ENCODE measurements at regions not wholly inside any gene's neighbourhood (a gene's known extent, or its start where the extent isn't known, plus 50 kb on each side); places are given as distances from the start of the nearest gene placed in this dataset.

DNA sequence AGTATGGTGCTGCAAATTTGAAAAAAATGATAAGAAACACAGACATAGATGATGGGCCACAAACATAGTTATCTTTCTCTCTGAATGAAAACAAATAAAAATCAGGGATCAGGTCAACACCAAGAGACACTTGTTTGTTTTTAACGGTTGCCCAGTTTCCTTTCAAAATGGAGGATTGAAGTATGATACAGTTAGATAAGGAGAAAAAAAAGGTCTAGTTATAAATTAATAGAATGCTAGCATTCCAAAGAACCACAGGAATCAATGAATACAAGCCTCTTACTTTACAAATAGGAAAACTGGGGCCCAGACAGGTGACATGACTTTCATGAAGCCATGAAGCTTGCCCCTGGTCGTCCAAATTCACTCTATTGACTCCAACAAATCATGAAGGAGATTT, 305.1 kb downstream of the ZNF621 start:
- WGBS, 2 donors: 51 to 85% methylated on average over 2 of the region's 2 CpGs
- H3K4me3 ChIP-seq (ENCODE audit: low read depth in 1 of 2, low read length in 2 of 2): no peak overlapping the region

DNA sequence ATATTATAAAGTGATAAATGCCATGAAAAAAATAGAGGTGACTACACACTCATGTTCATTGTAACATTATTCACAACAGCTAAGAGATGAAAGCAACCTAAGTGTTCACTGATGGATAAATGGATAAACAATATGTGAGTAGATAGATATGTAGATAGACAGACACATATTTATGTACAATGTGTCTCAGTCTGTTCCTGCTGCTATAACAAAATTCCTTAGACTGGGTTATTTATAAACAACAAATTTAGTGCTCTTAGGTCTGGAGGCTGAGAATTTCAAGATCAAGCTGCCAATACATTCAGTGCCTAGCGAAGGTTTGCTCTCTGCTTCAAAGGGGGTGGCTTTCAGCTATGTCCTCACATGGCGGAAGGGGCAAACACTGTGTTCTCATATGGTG, 312.5 kb downstream of the ZNF621 start:
- H3K27me3 ChIP-seq (ENCODE audit: control insufficient read depth in 1 of 2, insufficient read depth in 2 of 2, low read length in 2 of 2): no peaks in the 10 kb centered on the region
- no peaks in the 10 kb centered on the region for H3K36me3 ChIP-seq (ENCODE audit: control insufficient read depth in 2 of 2, insufficient read depth in 2 of 2, low read length in 1 of 2)
- H3K27ac ChIP-seq (ENCODE audit: low read depth in 2 of 2, low read length in 1 of 2): no peak overlapping the region
- no peak overlapping the region for H3K4me3 ChIP-seq (ENCODE audit: low read depth in 1 of 2, low read length in 2 of 2)
- WGBS, 2 donors: 94 to 96% methylated on average over 2 of the region's 2 CpGs
- H3K9me3 ChIP-seq (ENCODE audit: control insufficient read depth in 2 of 2, insufficient read depth in 1 of 2, low read depth in 1 of 2, low read length in 1 of 2): no peaks in the 10 kb centered on the region
- no peaks in the 10 kb centered on the region for H3K4me1 ChIP-seq (ENCODE audit: control insufficient read depth in 2 of 2, insufficient read depth in 2 of 2, low read length in 1 of 2)

More for the DNA sequence above, 305.1 kb downstream of the ZNF621 start:
- Histone ChIP-seq H3K27me3 (ENCODE audit: control insufficient read depth in 1 of 2, insufficient read depth in 2 of 2, low read length in 2 of 2) (no peaks in the 10 kb centered on the region), H3K27ac (ENCODE audit: low read depth in 2 of 2, low read length in 1 of 2) (no peak overlapping the region), H3K36me3 (ENCODE audit: control insufficient read depth in 2 of 2, insufficient read depth in 2 of 2, low read length in 1 of 2) (no peaks in the 10 kb centered on the region), H3K4me1 (ENCODE audit: control insufficient read depth in 2 of 2, insufficient read depth in 2 of 2, low read length in 1 of 2) (peaks cover 0 to 2% of the 10 kb centered on the region in 2 donors), H3K9me3 (ENCODE audit: control insufficient read depth in 2 of 2, insufficient read depth in 1 of 2, low read depth in 1 of 2, low read length in 1 of 2) (no peaks in the 10 kb centered on the region)

DNA sequence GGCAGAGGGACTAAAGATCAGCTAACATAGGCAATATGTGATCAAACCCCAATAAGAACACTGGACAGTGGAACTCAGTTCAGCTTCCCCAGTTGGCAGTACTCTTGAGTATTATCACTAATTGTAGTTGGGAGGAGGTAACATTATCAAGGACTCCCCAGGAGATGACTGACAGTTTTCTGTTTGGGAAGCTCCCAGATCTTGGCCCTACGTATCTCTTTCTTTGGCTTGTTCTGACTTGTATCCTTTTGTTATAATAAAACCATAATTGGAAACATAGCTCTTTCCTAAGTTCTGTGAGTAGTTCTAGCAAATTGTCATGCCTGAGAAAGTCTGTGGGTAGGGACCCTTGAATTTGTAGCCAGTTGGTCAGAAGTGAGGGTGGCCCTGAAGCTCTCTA, 316.4 kb downstream of the ZNF621 start:
- H3K4me1 ChIP-seq (ENCODE audit: control insufficient read depth in 2 of 2, insufficient read depth in 2 of 2, low read length in 1 of 2): no peaks in the 10 kb centered on the region
- no peaks in the 10 kb centered on the region for H3K27me3 ChIP-seq (ENCODE audit: control insufficient read depth in 1 of 2, insufficient read depth in 2 of 2, low read length in 2 of 2)
- H3K36me3 ChIP-seq (ENCODE audit: control insufficient read depth in 2 of 2, insufficient read depth in 2 of 2, low read length in 1 of 2): no peaks in the 10 kb centered on the region
- no peak overlapping the region for H3K4me3 ChIP-seq (ENCODE audit: low read depth in 1 of 2, low read length in 2 of 2)
- WGBS, 2 donors: 51 to 71% methylated on average over 1 of the region's 1 CpG
- no peak overlapping the region for H3K27ac ChIP-seq (ENCODE audit: low read depth in 2 of 2, low read length in 1 of 2)
- peaks cover 0 to 2% of the 10 kb centered on the region in 2 donors for H3K9me3 ChIP-seq (ENCODE audit: control insufficient read depth in 2 of 2, insufficient read depth in 1 of 2, low read depth in 1 of 2, low read length in 1 of 2)

DNA sequence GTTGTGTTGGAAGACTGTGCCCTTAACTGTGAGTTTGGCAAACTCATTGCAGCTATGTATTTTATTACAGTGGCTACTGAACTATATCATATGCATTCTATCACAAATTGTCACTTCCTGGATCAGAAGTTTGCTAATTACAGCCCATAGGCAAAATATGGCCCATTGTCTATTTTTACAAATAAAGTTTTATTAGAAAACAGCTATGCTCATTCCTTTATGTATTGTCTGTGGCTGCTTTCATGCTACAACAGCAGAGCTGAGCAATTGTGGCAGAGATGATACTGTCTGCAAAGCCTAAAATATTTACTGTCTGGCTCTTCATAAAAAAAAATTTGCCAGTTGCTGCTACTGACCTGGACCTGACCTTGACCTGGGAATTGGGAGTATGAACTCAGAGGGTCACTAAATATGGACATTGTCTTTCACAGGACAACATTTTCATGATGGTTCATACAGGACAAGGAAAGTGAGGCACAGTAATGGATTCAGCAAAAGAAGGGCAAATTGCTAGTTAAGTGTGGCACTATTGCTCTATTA, 316.9 kb downstream of the ZNF621 start:
- Histone ChIP-seq H3K4me1 (ENCODE audit: control insufficient read depth in 2 of 2, insufficient read depth in 2 of 2, low read length in 1 of 2) (no peaks in the 10 kb centered on the region), H3K27me3 (ENCODE audit: control insufficient read depth in 1 of 2, insufficient read depth in 2 of 2, low read length in 2 of 2) (no peaks in the 10 kb centered on the region), H3K36me3 (ENCODE audit: control insufficient read depth in 2 of 2, insufficient read depth in 2 of 2, low read length in 1 of 2) (no peaks in the 10 kb centered on the region), H3K9me3 (ENCODE audit: control insufficient read depth in 2 of 2, insufficient read depth in 1 of 2, low read depth in 1 of 2, low read length in 1 of 2) (peaks cover 0 to 2% of the 10 kb centered on the region in 2 donors), H3K27ac (ENCODE audit: low read depth in 2 of 2, low read length in 1 of 2) (no peak overlapping the region), H3K4me3 (ENCODE audit: low read depth in 1 of 2, low read length in 2 of 2) (no peak overlapping the region)

DNA sequence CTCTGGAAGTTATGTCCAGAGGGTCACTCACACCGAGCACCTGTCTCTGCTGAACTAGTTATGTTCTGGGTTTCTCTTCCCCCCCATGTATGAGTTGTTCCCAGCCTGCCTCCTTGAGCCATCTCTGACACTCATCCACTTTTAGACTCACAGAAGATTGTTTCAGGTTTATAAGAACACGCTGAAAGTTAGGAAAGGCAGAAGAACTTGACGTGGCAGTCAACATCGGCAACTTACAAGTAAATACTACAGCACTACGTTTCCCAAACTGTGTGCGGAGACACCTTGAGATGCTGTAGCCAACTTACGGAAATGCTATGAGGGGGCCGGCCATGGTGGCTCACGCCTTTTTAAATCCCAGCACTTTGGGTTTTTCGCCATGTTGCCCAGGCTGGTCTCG, 318.0 kb downstream of the ZNF621 start:
- H3K9me3 ChIP-seq (ENCODE audit: control insufficient read depth in 2 of 2, insufficient read depth in 1 of 2, low read depth in 1 of 2, low read length in 1 of 2): peaks cover 0 to 2% of the 10 kb centered on the region in 2 donors
- H3K4me1 ChIP-seq (ENCODE audit: control insufficient read depth in 2 of 2, insufficient read depth in 2 of 2, low read length in 1 of 2): no peaks in the 10 kb centered on the region
- 95% methylated on average over 11 of the region's 11 CpGs for WGBS, 2 donors
- H3K4me3 ChIP-seq (ENCODE audit: low read depth in 1 of 2, low read length in 2 of 2): no peak overlapping the region
- H3K36me3 ChIP-seq (ENCODE audit: control insufficient read depth in 2 of 2, insufficient read depth in 2 of 2, low read length in 1 of 2): no peaks in the 10 kb centered on the region
- H3K27me3 ChIP-seq (ENCODE audit: control insufficient read depth in 1 of 2, insufficient read depth in 2 of 2, low read length in 2 of 2): no peaks in the 10 kb centered on the region
- H3K27ac ChIP-seq (ENCODE audit: low read depth in 2 of 2, low read length in 1 of 2): no peak overlapping the region

DNA sequence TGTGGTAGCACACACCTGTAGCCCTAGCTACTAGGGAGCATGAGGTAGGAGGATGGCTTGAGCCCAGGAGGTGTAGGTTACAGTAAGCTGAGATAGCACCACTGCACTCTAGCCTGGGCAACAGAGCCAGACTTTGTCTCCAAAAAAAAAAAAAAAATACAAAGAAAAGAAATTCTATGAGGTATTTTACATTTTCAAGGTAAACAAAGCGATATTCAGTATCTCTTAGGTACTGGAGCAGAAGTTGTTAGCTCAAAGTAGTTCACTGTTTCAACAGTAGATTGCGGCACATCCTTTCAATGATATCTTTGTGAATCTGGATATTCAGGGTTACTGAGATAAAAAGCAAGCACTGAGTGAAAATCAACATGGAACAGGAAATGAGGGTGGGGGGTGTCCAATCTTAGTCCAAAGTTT, 318.5 kb downstream of the ZNF621 start:
- H3K4me3 ChIP-seq (ENCODE audit: low read depth in 1 of 2, low read length in 2 of 2): no peak overlapping the region
- peaks cover 0 to 2% of the 10 kb centered on the region in 2 donors for H3K9me3 ChIP-seq (ENCODE audit: control insufficient read depth in 2 of 2, insufficient read depth in 1 of 2, low read depth in 1 of 2, low read length in 1 of 2)
- H3K4me1 ChIP-seq (ENCODE audit: control insufficient read depth in 2 of 2, insufficient read depth in 2 of 2, low read length in 1 of 2): no peaks in the 10 kb centered on the region
- WGBS, 2 donors: 87 to 95% methylated on average over 2 of the region's 2 CpGs
- H3K36me3 ChIP-seq (ENCODE audit: control insufficient read depth in 2 of 2, insufficient read depth in 2 of 2, low read length in 1 of 2): no peaks in the 10 kb centered on the region
- H3K27ac ChIP-seq (ENCODE audit: low read depth in 2 of 2, low read length in 1 of 2): no peak overlapping the region
- no peaks in the 10 kb centered on the region for H3K27me3 ChIP-seq (ENCODE audit: control insufficient read depth in 1 of 2, insufficient read depth in 2 of 2, low read length in 2 of 2)

DNA sequence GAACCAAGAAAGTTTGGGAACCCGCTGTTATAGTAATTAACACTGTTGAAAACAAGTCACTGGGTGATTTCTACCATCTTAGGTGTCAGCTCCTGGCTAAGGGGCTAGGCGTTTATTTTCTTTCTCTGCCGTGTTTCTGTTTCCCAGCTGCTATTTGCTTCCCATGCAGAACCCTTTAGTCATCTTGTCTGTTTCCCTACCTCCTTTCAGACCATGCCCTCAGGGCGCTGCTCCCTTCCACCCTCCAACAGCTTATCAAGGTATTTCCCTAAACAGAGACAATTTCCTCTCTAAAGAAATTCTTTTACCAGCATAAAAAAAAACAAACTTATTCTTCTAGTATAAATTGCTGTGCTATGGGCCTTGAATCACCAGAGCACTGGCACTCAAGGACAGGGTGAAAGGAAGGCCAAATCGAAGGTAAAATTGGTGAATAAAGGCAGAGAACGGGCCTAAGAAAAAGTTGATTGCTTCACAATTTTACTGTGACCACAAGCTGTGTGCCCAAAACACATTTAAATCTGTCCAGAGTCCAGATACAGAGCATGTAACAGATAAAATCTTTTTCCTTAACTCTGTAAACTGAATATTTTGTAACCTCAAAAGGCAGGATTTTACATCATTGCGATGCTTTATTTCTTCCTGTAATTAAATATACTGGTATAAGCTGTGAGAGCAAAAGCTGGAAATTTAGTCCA, 319.2 kb downstream of the ZNF621 start:
- no peak overlapping the region for H3K27ac ChIP-seq (ENCODE audit: low read depth in 2 of 2, low read length in 1 of 2)
- H3K4me3 ChIP-seq (ENCODE audit: low read depth in 1 of 2, low read length in 2 of 2): no peak overlapping the region
- no peaks in the 10 kb centered on the region for H3K4me1 ChIP-seq (ENCODE audit: control insufficient read depth in 2 of 2, insufficient read depth in 2 of 2, low read length in 1 of 2)
- WGBS, 2 donors: 69 to 72% methylated on average over 7 of the region's 7 CpGs
- no peaks in the 10 kb centered on the region for H3K27me3 ChIP-seq (ENCODE audit: control insufficient read depth in 1 of 2, insufficient read depth in 2 of 2, low read length in 2 of 2)
- H3K36me3 ChIP-seq (ENCODE audit: control insufficient read depth in 2 of 2, insufficient read depth in 2 of 2, low read length in 1 of 2): no peaks in the 10 kb centered on the region
- H3K9me3 ChIP-seq (ENCODE audit: control insufficient read depth in 2 of 2, insufficient read depth in 1 of 2, low read depth in 1 of 2, low read length in 1 of 2): peaks cover 0 to 2% of the 10 kb centered on the region in 2 donors

DNA sequence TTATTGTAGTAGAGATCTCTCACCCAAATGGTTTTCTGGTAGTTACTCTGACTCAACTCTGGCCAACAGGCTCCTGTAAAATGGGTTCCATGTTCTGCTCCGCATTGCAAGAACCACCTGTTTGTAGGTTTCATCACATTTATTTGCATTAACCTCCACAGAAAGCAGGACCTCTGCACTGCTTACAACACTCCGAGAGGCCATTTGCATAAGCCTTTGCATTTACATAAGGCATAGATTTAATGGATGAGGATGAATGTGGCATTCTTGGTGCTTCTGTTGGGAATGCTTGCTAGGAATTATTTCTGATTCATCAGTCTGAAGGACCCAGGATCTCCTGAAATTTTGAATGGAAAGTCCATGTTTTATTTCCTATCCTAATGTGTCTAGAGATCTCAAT, 320.1 kb downstream of the ZNF621 start:
- Histone ChIP-seq H3K27me3 (ENCODE audit: control insufficient read depth in 1 of 2, insufficient read depth in 2 of 2, low read length in 2 of 2) (no peaks in the 10 kb centered on the region), H3K27ac (ENCODE audit: low read depth in 2 of 2, low read length in 1 of 2) (no peak overlapping the region), H3K4me3 (ENCODE audit: low read depth in 1 of 2, low read length in 2 of 2) (no peak overlapping the region), H3K9me3 (ENCODE audit: control insufficient read depth in 2 of 2, insufficient read depth in 1 of 2, low read depth in 1 of 2, low read length in 1 of 2) (peaks cover 0 to 2% of the 10 kb centered on the region in 2 donors), H3K36me3 (ENCODE audit: control insufficient read depth in 2 of 2, insufficient read depth in 2 of 2, low read length in 1 of 2) (no peaks in the 10 kb centered on the region), H3K4me1 (ENCODE audit: control insufficient read depth in 2 of 2, insufficient read depth in 2 of 2, low read length in 1 of 2) (no peaks in the 10 kb centered on the region)
- 93 to 96% methylated on average over 2 of the region's 2 CpGs for WGBS, 2 donors

DNA sequence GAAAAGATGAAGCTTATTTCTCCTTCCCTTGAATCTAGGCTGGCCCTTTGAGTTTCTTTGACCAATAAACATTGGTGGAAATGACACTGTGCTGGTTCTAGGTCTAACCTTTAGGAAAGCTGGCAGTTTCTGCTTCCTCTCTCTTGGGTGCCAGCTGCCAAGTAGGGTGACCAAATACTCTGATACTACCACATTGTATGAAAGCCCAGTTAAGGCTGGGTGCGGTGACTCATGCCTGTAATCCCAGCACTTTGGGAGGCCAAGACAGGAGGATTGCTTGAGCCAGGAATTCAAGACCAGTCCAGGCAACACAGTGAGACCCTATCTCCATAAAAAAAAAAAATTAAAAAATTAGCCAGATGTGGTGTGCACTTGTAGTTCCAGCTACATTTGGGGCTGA, 320.7 kb downstream of the ZNF621 start:
- no peak overlapping the region for H3K4me3 ChIP-seq (ENCODE audit: low read depth in 1 of 2, low read length in 2 of 2)
- no peaks in the 10 kb centered on the region for H3K27me3 ChIP-seq (ENCODE audit: control insufficient read depth in 1 of 2, insufficient read depth in 2 of 2, low read length in 2 of 2)
- no peak overlapping the region for H3K27ac ChIP-seq (ENCODE audit: low read depth in 2 of 2, low read length in 1 of 2)
- no peaks in the 10 kb centered on the region for H3K4me1 ChIP-seq (ENCODE audit: control insufficient read depth in 2 of 2, insufficient read depth in 2 of 2, low read length in 1 of 2)
- H3K9me3 ChIP-seq (ENCODE audit: control insufficient read depth in 2 of 2, insufficient read depth in 1 of 2, low read depth in 1 of 2, low read length in 1 of 2): peaks cover 0 to 2% of the 10 kb centered on the region in 2 donors
- H3K36me3 ChIP-seq (ENCODE audit: control insufficient read depth in 2 of 2, insufficient read depth in 2 of 2, low read length in 1 of 2): no peaks in the 10 kb centered on the region
- WGBS, 2 donors: 96 to 98% methylated on average over 1 of the region's 1 CpG

DNA sequence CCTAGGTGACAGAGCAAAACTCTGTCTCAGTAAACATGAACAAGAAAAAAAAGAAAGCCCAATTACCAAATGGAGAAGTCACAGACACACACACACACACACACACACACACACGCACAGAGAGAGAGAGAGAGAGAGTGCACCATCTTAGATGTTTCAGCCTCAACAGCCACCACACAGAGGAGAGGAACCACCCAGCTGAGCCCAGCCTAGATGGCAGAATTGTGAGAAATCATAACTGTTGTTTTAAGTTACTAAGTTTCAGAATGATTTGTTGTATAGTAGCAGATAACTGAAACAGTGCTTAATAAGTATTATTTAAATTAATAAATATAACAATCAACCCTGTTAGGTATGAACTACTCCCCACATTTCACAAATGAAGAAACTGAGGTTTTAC, 321.2 kb downstream of the ZNF621 start:
- Histone ChIP-seq H3K4me1 (ENCODE audit: control insufficient read depth in 2 of 2, insufficient read depth in 2 of 2, low read length in 1 of 2) (no peaks in the 10 kb centered on the region), H3K4me3 (ENCODE audit: low read depth in 1 of 2, low read length in 2 of 2) (no peak overlapping the region), H3K27ac (ENCODE audit: low read depth in 2 of 2, low read length in 1 of 2) (no peak overlapping the region), H3K36me3 (ENCODE audit: control insufficient read depth in 2 of 2, insufficient read depth in 2 of 2, low read length in 1 of 2) (no peaks in the 10 kb centered on the region), H3K27me3 (ENCODE audit: control insufficient read depth in 1 of 2, insufficient read depth in 2 of 2, low read length in 2 of 2) (no peaks in the 10 kb centered on the region), H3K9me3 (ENCODE audit: control insufficient read depth in 2 of 2, insufficient read depth in 1 of 2, low read depth in 1 of 2, low read length in 1 of 2) (peaks cover 0 to 2% of the 10 kb centered on the region in 2 donors)
- WGBS, 2 donors: 50 to 57% methylated on average over 1 of the region's 1 CpG

All from esophagus (tissue), 2 donors.